ENCODE measurements at regions not wholly inside any gene's neighbourhood (a gene's known extent, or its start where the extent isn't known, plus 50 kb on each side); places are given as distances from the start of the nearest gene placed in this dataset.

DNA sequence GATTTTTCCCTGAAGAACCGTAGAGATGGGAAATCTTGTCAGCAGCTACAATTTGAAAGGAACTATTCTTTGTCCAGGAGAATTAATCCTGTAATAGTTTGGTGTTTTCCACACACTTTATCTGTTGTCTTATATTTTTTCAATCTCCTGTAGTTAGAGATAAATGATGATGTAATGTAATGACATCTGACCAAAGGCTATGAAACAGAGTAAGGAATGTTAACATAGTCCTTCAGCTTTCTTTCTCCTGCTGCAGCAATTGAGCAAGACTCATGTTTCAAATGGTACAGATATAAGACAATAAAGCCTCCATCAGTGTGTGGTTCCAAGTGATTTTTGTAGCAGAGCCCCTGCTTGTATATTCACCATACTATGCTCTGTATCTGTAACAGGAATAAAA is 1028.4 kb downstream of the SI start:
- CTCF ChIA-PET: no interaction called here
- no peak overlapping the region for H3K27ac ChIP-seq (ENCODE audit: insufficient read depth, low read depth, low read length)
- no peak overlapping the region for H2AFZ ChIP-seq (ENCODE audit: low read depth, low read length)
- no peaks in the 10 kb centered on the region for H3K9me1 ChIP-seq (replicated peaks; ENCODE audit: control insufficient read depth, extremely low read depth, insufficient read depth, low read length)
- DNase-seq (ENCODE audit: low read depth, low spot score) (no peak), FAIRE-seq (no peak)
- no peak overlapping the region for H3K4me2 ChIP-seq (ENCODE audit: insufficient read depth, low read length)
- no peak overlapping the region for H3K9ac ChIP-seq (replicated peaks; ENCODE audit: extremely low read depth, insufficient read depth, low read length)
- H3K4me3 ChIP-seq (replicated peaks in 1 of 3; ENCODE audit: insufficient read depth in 1 of 3, low read depth in 1 of 3, low read length in 3 of 3): no peak overlapping the region
- no peaks in the 10 kb centered on the region for H3K9me3 ChIP-seq (replicated peaks; ENCODE audit: control insufficient read depth, insufficient read depth, low read length)
- intact Hi-C loops (cut with micrococcal nuclease) (no loop called here), dilution Hi-C loops (cut with MboI; ENCODE audit: extremely low pct_ligation_motif_present, low sequenced_read_pairs) (no loop called here)
- POLR2A ChIA-PET: no interaction called here
- H4K20me1 ChIP-seq (replicated peaks; ENCODE audit: control insufficient read depth, extremely low read depth, insufficient read depth, low read length): no peaks in the 10 kb centered on the region
- no TSS peak for BruUV-seq (replicated peaks)
- H3K27me3 ChIP-seq (ENCODE audit: control insufficient read depth in 2 of 2, insufficient read depth in 2 of 2, low read length in 2 of 2): no peaks in the 10 kb centered on the region
- TF ChIP-seq EZH2 (IDR thresholded peaks at IDR 0.05; ENCODE audit: borderline replicate concordance, low read depth, low read length, severe bottlenecking): no peak
- TF ChIP-seq, protein P1, sequence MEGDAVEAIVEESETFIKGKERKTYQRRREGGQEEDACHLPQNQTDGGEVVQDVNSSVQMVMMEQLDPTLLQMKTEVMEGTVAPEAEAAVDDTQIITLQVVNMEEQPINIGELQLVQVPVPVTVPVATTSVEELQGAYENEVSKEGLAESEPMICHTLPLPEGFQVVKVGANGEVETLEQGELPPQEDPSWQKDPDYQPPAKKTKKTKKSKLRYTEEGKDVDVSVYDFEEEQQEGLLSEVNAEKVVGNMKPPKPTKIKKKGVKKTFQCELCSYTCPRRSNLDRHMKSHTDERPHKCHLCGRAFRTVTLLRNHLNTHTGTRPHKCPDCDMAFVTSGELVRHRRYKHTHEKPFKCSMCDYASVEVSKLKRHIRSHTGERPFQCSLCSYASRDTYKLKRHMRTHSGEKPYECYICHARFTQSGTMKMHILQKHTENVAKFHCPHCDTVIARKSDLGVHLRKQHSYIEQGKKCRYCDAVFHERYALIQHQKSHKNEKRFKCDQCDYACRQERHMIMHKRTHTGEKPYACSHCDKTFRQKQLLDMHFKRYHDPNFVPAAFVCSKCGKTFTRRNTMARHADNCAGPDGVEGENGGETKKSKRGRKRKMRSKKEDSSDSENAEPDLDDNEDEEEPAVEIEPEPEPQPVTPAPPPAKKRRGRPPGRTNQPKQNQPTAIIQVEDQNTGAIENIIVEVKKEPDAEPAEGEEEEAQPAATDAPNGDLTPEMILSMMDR (IDR thresholded peaks at IDR 0.05; ENCODE audit: extremely low read depth in 1 of 2, insufficient read depth in 1 of 2, low read depth in 1 of 2, low read length in 2 of 2): no peak
- TF ChIP-seq POLR2AphosphoS5 (IDR thresholded peaks at IDR 0.05; ENCODE audit: insufficient read depth, low read depth, low read length): no peak
- TF ChIP-seq JUN (IDR thresholded peaks at IDR 0.05; ENCODE audit: borderline replicate concordance, insufficient read depth, insufficient read length, low read depth): no peak
- TF ChIP-seq POLR2A (IDR thresholded peaks at IDR 0.05; ENCODE audit: low read depth, low read length): no peak
- no peak for TF ChIP-seq GATA2 (IDR thresholded peaks at IDR 0.05; ENCODE audit: insufficient read depth, insufficient read length, low read depth, low read length)
- no peak for TF ChIP-seq MYC (IDR thresholded peaks at IDR 0.05; ENCODE audit: low read depth, low read length)
- TF ChIP-seq, protein P2, sequence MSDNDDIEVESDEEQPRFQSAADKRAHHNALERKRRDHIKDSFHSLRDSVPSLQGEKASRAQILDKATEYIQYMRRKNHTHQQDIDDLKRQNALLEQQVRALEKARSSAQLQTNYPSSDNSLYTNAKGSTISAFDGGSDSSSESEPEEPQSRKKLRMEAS (IDR thresholded peaks at IDR 0.05; ENCODE audit: insufficient read depth, insufficient read length): no peak
- no peak for TF ChIP-seq FOS (IDR thresholded peaks at IDR 0.05; ENCODE audit: borderline replicate concordance, insufficient read depth, low read length)
- H3K79me2 ChIP-seq (ENCODE audit: control insufficient read depth, insufficient read depth, low read length): no peaks in the 10 kb centered on the region
- no peaks in the 10 kb centered on the region for H3K4me1 ChIP-seq (ENCODE audit: control insufficient read depth, extremely low read depth, insufficient read depth, low read length)
- no peaks in the 10 kb centered on the region for H3K36me3 ChIP-seq (ENCODE audit: control insufficient read depth in 2 of 2, extremely low read depth in 1 of 2, insufficient read depth in 2 of 2, low read length in 2 of 2)

All from endothelial cell of umbilical vein (primary cell).